Activated T-helper 17 cell treated with anti-CD3 and anti-CD28 coated beads, Interleukin-2, amount 50 U/mL, for 72 hours (primary cell): ENCODE measurements at regions not wholly inside any gene's neighbourhood (a gene's known extent, or its start where the extent isn't known, plus 50 kb on each side); places are given as distances from the start of the nearest gene placed in this dataset.

Experiments
- ATAC-seq: fragments of 150-1000 bp; cut with Tn5 transposase; replicated peaks from 2 replicates; pipeline ENCODE4 v1.10.0; 2021; ENCODE audit warnings: mild to moderate bottlenecking, moderate library complexity
- H3K27ac Mint-ChIP-seq: one replicate; pipeline ENCODE4 v1.8.0; 2022; ENCODE audit warnings: mixed read lengths
- H3K27me3 Mint-ChIP-seq: one replicate; pipeline ENCODE4 v1.8.0; 2022; ENCODE audit warnings: mixed read lengths
- H3K36me3 Mint-ChIP-seq: one replicate; pipeline ENCODE4 v1.8.0; 2022; ENCODE audit warnings: low read depth, mild to moderate bottlenecking, mixed read lengths
- H3K4me1 Mint-ChIP-seq: one replicate; pipeline ENCODE4 v1.8.0; 2022; ENCODE audit warnings: mixed read lengths
- H3K4me3 Mint-ChIP-seq: one replicate; pipeline ENCODE4 v1.8.0; 2022; ENCODE audit warnings: mild to moderate bottlenecking, mixed read lengths
- H3K9me3 Mint-ChIP-seq: one replicate; pipeline ENCODE4 v1.8.0; 2022; ENCODE audit warnings: mixed read lengths

DNA sequence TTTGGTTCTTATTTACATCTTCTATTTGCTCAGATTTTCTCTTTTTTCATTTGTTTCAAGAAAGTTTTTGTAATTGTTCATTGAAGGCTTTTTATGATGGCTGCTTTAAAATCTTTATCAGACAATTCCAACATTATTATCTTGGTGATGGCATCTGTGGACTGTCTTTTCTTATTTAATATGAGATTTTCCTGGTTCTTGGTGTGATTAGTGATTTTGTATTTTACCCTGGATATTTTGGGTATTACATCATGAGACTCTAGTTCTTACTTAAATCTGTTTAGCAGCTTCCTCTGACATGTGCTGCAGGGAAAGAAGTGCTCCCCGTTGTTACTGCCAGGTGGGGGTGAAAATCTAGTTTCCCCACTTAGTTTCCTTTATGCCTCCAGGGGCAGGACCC is 94.2 kb upstream of the ANKH start:
- no peaks in the 10 kb centered on the region for H3K36me3 Mint-ChIP-seq
- H3K4me1 Mint-ChIP-seq: peaks cover 5% of the 10 kb centered on the region
- no peak for ATAC-seq
- H3K4me3 Mint-ChIP-seq: no peak overlapping the region
- H3K27me3 Mint-ChIP-seq: no peaks in the 10 kb centered on the region
- H3K9me3 Mint-ChIP-seq: no peaks in the 10 kb centered on the region
- H3K27ac Mint-ChIP-seq: no peak overlapping the region

- Mint-ChIP-seq H3K27ac (no peak overlapping the region), H3K4me3 (no peak overlapping the region), H3K9me3 (no peaks in the 10 kb centered on the region), H3K4me1 (peaks cover 5% of the 10 kb centered on the region), H3K36me3 (no peaks in the 10 kb centered on the region), H3K27me3 (peaks cover 4% of the 10 kb centered on the region)
- ATAC-seq: no peak
These were observed 91.0 kb upstream of the ANKH start for GRCh38 chr5:14962604-14963003.

GRCh38 chr5:14960120-14960462 is 88.5 kb upstream of the ANKH start:
- Mint-ChIP-seq H3K36me3 (no peaks in the 10 kb centered on the region), H3K9me3 (no peaks in the 10 kb centered on the region), H3K27ac (no peak overlapping the region), H3K4me1 (peaks cover 5% of the 10 kb centered on the region), H3K27me3 (peaks cover 4% of the 10 kb centered on the region), H3K4me3 (no peak overlapping the region)
- ATAC-seq: no peak

DNA sequence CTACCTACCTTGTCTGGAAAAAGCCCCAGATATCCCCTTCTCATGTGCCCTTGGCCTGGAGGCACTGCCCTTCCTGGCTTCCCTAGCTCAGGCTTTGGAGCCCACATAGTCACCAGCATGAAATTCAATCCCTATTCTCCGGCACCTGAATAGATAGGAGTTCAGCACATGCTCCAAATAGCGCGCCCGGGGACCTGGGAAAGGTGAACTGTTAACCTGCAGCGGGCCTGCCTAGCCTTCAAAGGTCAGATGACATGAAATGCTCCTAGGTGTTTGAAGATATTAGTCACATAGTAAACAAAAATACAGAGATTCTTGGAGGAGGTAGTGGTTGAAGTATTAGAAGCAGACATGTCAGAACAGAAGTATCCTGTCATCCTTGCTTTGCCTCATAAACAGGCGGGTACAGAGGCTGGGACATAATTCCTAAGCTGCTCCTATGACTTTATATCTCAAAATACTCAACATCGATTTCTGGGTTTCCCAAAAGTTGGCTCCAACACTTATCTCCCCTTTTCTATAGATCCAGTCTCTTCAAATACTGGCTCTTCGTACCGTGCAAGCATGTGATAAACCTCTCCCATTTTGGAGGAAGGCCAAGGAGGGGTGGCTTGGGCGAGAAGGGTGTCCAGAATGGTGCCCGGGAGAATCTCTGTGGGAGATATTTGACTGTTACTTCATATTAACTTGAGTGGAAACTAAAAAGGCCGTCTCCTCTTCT is 88.0 kb upstream of the ANKH start:
- Mint-ChIP-seq H3K4me1 (peaks cover 5% of the 10 kb centered on the region), H3K4me3 (no peak overlapping the region), H3K9me3 (no peaks in the 10 kb centered on the region), H3K36me3 (no peaks in the 10 kb centered on the region), H3K27me3 (peaks cover 4% of the 10 kb centered on the region), H3K27ac (no peak overlapping the region)
- no peak for ATAC-seq

GRCh38 chr5:14958188-14958587 is 86.6 kb upstream of the ANKH start:
- no peak for ATAC-seq
- no peaks in the 10 kb centered on the region for H3K36me3 Mint-ChIP-seq
- H3K4me1 Mint-ChIP-seq: peaks cover 5% of the 10 kb centered on the region
- H3K27ac Mint-ChIP-seq: no peak overlapping the region
- no peak overlapping the region for H3K4me3 Mint-ChIP-seq
- H3K9me3 Mint-ChIP-seq: no peaks in the 10 kb centered on the region
- H3K27me3 Mint-ChIP-seq: peaks cover 4% of the 10 kb centered on the region

- H3K27me3 Mint-ChIP-seq: peaks cover 4% of the 10 kb centered on the region
- no peaks in the 10 kb centered on the region for H3K4me1 Mint-ChIP-seq
- H3K4me3 Mint-ChIP-seq: no peak overlapping the region
- H3K9me3 Mint-ChIP-seq: no peaks in the 10 kb centered on the region
- no peak overlapping the region for H3K27ac Mint-ChIP-seq
- no peaks in the 10 kb centered on the region for H3K36me3 Mint-ChIP-seq
- no peak for ATAC-seq
These were observed 85.0 kb upstream of the ANKH start for GRCh38 chr5:14956423-14957046.

DNA sequence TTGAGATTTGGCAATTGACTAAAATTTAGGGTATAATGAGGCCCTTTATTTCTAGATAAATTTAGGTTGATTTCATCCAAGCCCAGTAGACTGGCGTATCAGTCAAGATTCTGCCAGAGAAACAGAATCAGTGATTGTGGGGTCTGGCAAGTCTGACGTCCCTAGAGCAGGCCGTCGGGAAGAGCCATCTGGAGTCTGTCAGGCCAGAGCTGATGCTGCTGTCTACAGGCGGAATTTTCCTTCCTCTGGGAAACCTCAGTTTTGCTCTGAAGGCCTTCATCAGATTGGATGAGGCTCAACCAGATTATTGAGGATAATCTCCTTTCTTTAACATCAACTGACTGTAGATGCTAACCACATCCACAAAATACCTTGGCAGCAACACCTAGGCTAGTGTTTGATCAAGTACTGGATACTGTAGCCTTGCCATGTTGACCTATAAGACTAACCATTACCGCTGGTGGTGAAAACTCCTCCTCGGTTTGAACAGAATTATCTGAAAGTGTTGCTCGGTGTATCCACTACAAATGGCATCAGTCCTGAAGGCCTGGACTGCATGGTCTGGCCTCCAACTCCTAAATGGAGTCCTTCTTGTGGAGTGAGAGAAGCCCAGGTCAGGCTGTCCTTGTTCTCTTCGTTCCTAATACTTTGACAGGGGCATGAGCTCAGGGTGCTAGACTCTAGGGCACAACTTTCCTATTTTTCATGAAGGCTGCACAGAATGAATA is 83.2 kb upstream of the ANKH start:
- no peak overlapping the region for H3K27ac Mint-ChIP-seq
- no peaks in the 10 kb centered on the region for H3K9me3 Mint-ChIP-seq
- H3K4me1 Mint-ChIP-seq: no peaks in the 10 kb centered on the region
- peaks cover 4% of the 10 kb centered on the region for H3K27me3 Mint-ChIP-seq
- no peak for ATAC-seq
- no peak overlapping the region for H3K4me3 Mint-ChIP-seq
- no peaks in the 10 kb centered on the region for H3K36me3 Mint-ChIP-seq

DNA sequence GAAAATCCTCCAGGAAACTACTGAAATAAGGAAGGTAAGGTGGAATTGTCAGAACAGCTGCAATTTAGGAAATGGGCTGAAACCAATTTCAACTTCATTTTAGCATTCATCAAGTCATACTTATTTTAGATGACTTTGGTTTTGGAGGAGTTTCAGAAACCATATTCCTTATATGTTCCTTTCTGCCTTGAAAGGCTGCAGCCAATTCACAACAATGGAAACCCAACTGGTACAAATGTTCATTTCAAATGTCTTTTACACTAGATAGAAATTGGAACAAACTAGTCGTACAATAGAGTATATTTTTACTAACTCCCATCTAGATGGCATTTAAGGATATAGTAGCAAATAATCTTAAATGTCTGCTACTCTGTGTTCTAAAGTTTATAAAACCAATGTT is 82.6 kb upstream of the ANKH start:
- Mint-ChIP-seq H3K9me3 (no peaks in the 10 kb centered on the region), H3K27me3 (peaks cover 4% of the 10 kb centered on the region), H3K4me3 (no peak overlapping the region), H3K4me1 (no peaks in the 10 kb centered on the region), H3K27ac (no peak overlapping the region), H3K36me3 (no peaks in the 10 kb centered on the region)
- ATAC-seq: no peak

DNA sequence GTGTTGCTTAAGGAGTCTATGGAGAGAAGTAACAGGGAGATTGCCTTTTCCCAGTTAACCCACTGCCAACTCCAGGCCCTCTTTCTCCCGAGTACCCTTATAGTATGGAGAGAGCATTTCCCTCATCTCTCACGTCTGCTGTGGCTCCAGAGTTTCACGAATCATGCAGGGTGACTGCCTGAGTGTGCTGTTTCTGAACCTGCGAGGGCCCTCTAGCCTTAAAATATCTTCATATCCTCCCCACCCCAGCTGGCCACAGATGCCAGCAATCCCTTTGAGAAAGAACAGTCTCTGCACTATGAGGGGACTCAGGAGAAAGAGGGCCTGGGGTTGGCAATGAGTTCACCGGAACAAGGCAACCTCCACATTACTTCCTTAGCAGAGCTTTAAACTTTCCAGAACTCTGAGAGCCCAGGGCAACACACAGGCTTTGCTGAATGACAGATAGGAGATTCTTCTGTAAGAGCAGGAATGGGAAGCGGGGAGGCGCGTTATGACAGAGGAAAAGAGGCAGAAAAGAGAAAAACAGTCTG is 81.6 kb upstream of the ANKH start:
- no peaks in the 10 kb centered on the region for H3K9me3 Mint-ChIP-seq
- H3K27ac Mint-ChIP-seq: no peak overlapping the region
- peaks cover 2% of the 10 kb centered on the region for H3K27me3 Mint-ChIP-seq
- no peak overlapping the region for H3K4me3 Mint-ChIP-seq
- H3K36me3 Mint-ChIP-seq: no peaks in the 10 kb centered on the region
- H3K4me1 Mint-ChIP-seq: peaks cover 4% of the 10 kb centered on the region
- no peak for ATAC-seq

DNA sequence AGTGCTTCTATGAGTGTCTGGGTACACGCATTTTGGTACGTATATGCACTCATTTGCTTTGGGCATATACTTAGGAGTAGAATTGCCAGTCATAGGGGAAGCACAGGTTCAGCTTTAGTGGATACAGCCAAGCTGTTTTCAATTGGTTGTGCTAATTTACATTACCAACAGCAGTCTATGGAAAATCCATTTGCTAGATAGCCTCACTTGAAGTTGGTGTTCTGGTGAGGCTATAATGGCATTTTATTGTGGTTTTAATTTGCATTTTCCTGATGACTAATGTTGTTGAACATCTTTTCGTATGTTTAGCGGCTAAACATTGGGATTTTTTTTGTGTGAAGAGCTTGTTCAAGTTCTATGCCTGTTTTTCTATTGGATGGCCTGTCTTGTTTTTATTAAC is 76.8 kb upstream of the ANKH start:
- Mint-ChIP-seq H3K27me3 (peaks cover 4% of the 10 kb centered on the region), H3K27ac (no peak overlapping the region), H3K9me3 (no peaks in the 10 kb centered on the region), H3K4me1 (peaks cover 8% of the 10 kb centered on the region), H3K36me3 (no peaks in the 10 kb centered on the region), H3K4me3 (no peak overlapping the region)
- ATAC-seq: peak; percentile 55

DNA sequence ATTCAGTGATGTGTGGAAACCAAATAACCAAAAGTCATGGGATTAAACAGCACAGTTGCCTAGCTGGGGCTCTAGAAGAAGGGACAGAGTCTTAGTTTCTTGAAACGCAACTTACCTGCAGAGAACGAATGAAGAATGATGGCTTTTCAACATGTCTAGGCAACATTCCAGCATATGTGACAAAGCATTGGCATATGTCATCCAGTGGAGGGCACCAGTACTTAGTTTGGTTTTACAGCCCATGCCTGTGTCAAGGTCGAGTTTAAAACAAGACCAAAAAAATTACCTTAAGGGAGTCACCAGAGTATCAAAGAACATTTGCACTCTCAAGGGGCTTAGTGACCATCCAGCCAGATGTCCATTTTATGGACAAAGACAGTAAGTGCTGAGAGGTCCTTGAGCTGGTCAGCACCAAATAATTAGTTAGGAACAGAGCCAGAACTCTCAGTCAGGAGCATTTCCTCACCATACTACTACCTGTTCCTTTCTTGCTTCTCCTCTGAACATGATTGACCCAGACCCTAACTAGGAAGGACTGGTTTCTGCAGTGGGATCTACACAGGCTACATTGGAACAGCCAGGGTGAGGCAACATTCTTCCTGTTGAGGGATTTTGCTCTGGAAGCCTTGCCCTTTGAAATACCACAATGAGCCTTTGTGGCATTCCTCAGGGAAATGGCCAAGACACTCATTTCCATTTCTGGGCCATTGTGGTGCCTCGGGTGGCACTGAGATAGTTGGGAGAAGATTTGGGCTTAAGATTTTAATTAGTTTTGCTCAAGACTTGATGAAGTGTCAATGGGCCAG is 75.4 kb upstream of the ANKH start:
- no peaks in the 10 kb centered on the region for H3K9me3 Mint-ChIP-seq
- no peak overlapping the region for H3K4me3 Mint-ChIP-seq
- peaks cover 4% of the 10 kb centered on the region for H3K27me3 Mint-ChIP-seq
- H3K4me1 Mint-ChIP-seq: peaks cover 8% of the 10 kb centered on the region
- peak; percentile 80 for ATAC-seq
- no peak overlapping the region for H3K27ac Mint-ChIP-seq
- H3K36me3 Mint-ChIP-seq: no peaks in the 10 kb centered on the region

- Mint-ChIP-seq H3K9me3 (no peaks in the 10 kb centered on the region), H3K4me3 (no peak overlapping the region), H3K36me3 (no peaks in the 10 kb centered on the region), H3K27ac (no peak overlapping the region), H3K4me1 (peaks cover 8% of the 10 kb centered on the region), H3K27me3 (peaks cover 8% of the 10 kb centered on the region)
- no peak for ATAC-seq
These were observed 73.9 kb upstream of the ANKH start for GRCh38 chr5:14945450-14945849.

- Mint-ChIP-seq H3K9me3 (no peaks in the 10 kb centered on the region), H3K4me1 (peaks cover 8% of the 10 kb centered on the region), H3K27ac (no peak overlapping the region), H3K4me3 (no peak overlapping the region), H3K27me3 (peaks cover 8% of the 10 kb centered on the region), H3K36me3 (no peaks in the 10 kb centered on the region)
- no peak for ATAC-seq
These were observed 73.4 kb upstream of the ANKH start for GRCh38 chr5:14944996-14945395.

DNA sequence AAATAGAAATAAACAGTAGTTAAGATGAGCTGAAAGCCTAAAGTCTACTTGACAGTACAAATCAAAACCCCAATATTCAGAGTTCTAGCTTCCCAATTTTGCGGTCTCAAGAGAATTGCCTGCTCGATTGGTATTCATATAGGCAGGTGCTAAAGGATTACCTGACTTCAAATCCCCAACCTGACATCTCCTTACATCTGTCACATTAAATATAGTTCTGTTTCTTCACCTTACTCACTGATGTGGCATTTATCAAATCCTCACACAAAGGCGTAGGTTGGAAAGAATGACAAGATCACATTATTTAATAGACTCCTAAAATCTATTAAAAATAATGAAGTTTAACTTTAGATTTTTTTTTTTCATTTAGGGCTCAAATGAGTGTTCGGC is 72.8 kb upstream of the ANKH start:
- no peak overlapping the region for H3K4me3 Mint-ChIP-seq
- H3K36me3 Mint-ChIP-seq: no peaks in the 10 kb centered on the region
- peaks cover 8% of the 10 kb centered on the region for H3K4me1 Mint-ChIP-seq
- no peak for ATAC-seq
- no peak overlapping the region for H3K27ac Mint-ChIP-seq
- peaks cover 8% of the 10 kb centered on the region for H3K27me3 Mint-ChIP-seq
- no peaks in the 10 kb centered on the region for H3K9me3 Mint-ChIP-seq
